ENCODE measurements at regions not wholly inside any gene's neighbourhood (a gene's known extent, or its start where the extent isn't known, plus 50 kb on each side); places are given as distances from the start of the nearest gene placed in this dataset.
"Not testable (repeated sequence)": the region's sequence is repeated elsewhere in the genome, so short reads cannot be mapped to it uniquely, and the experiment has no call there.

DNA sequence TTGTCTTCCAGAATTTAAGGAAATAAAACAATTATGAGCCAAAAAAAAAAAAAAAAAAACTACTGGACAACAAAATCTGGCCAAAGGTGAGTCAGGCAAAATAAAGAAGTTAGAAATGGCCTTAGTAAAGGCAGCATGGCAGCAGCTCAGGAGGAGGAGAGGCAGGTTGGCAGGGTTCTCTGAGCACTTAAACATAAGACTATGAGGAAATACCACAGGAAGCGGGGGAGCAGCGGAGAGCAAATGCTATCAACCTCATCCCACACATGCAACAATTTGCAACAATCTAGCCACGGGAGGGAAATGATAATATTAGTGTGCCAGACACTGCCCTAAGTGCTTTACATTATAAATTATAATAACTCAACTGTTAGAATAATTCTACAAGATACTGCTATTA, 247.3 kb upstream of the NSMCE3 start:
- Histone ChIP-seq H2AFZ (ENCODE audit: low read length) (no peak overlapping the region), H3K9ac (ENCODE audit: insufficient read depth, low read length) (no peak overlapping the region), H4K20me1 (ENCODE audit: control insufficient read depth, extremely low read depth, insufficient read depth, low read length) (no peaks in the 10 kb centered on the region), H3K4me2 (ENCODE audit: extremely low read depth, insufficient read depth, low read length) (no peak overlapping the region), H3K36me3 (ENCODE audit: control insufficient read depth, insufficient read depth, low read length) (no peaks in the 10 kb centered on the region), H3K4me3 (replicated peaks in 1 of 4; ENCODE audit: control extremely low read depth in 1 of 4, insufficient read depth in 1 of 4, low read depth in 3 of 4, low read length in 4 of 4) (no peak overlapping the region), H3K27ac (ENCODE audit: insufficient read depth, low read length) (no peak overlapping the region), H3K79me2 (ENCODE audit: control insufficient read depth, insufficient read depth, low read length) (no peaks in the 10 kb centered on the region), H3K27me3 (ENCODE audit: control insufficient read depth, insufficient read depth, low read length) (no peaks in the 10 kb centered on the region), H3K4me1 (ENCODE audit: control insufficient read depth, extremely low read depth, insufficient read depth, low read length) (no peaks in the 10 kb centered on the region), H3K9me3 (ENCODE audit: control insufficient read depth, insufficient read depth, low read depth, low read length) (no peaks in the 10 kb centered on the region)
- TF ChIP-seq, protein P1, sequence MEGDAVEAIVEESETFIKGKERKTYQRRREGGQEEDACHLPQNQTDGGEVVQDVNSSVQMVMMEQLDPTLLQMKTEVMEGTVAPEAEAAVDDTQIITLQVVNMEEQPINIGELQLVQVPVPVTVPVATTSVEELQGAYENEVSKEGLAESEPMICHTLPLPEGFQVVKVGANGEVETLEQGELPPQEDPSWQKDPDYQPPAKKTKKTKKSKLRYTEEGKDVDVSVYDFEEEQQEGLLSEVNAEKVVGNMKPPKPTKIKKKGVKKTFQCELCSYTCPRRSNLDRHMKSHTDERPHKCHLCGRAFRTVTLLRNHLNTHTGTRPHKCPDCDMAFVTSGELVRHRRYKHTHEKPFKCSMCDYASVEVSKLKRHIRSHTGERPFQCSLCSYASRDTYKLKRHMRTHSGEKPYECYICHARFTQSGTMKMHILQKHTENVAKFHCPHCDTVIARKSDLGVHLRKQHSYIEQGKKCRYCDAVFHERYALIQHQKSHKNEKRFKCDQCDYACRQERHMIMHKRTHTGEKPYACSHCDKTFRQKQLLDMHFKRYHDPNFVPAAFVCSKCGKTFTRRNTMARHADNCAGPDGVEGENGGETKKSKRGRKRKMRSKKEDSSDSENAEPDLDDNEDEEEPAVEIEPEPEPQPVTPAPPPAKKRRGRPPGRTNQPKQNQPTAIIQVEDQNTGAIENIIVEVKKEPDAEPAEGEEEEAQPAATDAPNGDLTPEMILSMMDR (conservative IDR thresholded peaks at IDR 0.05 in 1 of 2, IDR thresholded peaks at IDR 0.05 in 1 of 2; ENCODE audit: low read depth in 1 of 2, low read length in 2 of 2) = no peak
- TF ChIP-seq EZH2 (IDR thresholded peaks at IDR 0.05; ENCODE audit: low read length, missing control alignments) = no peak
- no peak for DNase-seq (ENCODE audit: low read depth in 2 of 2)

DNA sequence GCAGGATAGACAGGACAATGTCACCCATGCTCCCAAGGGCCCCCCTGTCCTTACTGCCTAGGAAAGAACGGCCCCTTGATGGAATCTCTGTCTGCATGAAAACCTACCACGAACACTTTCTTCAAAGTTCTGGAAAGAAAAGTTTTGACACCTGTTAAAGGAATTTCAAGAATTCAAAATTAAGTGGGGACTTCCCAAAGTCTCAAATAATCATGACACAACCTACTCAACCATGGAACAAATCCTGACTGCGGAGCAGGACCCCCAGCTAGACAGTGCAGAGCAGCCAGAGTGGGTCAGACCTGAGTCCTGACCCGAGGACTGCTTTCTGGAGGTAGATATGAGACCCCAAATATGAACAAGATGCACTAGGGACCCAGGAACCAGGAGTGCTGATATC, 245.3 kb upstream of the NSMCE3 start:
- Histone ChIP-seq H3K79me2 (ENCODE audit: control insufficient read depth, insufficient read depth, low read length) (no peaks in the 10 kb centered on the region), H2AFZ (ENCODE audit: low read length) (no peak overlapping the region), H3K4me2 (ENCODE audit: extremely low read depth, insufficient read depth, low read length) (no peak overlapping the region), H3K9me3 (ENCODE audit: control insufficient read depth, insufficient read depth, low read depth, low read length) (no peaks in the 10 kb centered on the region), H3K27ac (ENCODE audit: insufficient read depth, low read length) (no peak overlapping the region), H3K4me1 (ENCODE audit: control insufficient read depth, extremely low read depth, insufficient read depth, low read length) (no peaks in the 10 kb centered on the region), H3K36me3 (ENCODE audit: control insufficient read depth, insufficient read depth, low read length) (no peaks in the 10 kb centered on the region), H4K20me1 (ENCODE audit: control insufficient read depth, extremely low read depth, insufficient read depth, low read length) (no peaks in the 10 kb centered on the region), H3K4me3 (replicated peaks in 1 of 4; ENCODE audit: control extremely low read depth in 1 of 4, insufficient read depth in 1 of 4, low read depth in 3 of 4, low read length in 4 of 4) (no peak overlapping the region), H3K27me3 (ENCODE audit: control insufficient read depth, insufficient read depth, low read length) (no peaks in the 10 kb centered on the region), H3K9ac (ENCODE audit: insufficient read depth, low read length) (no peak overlapping the region)
- no peak for TF ChIP-seq EZH2 (IDR thresholded peaks at IDR 0.05; ENCODE audit: low read length, missing control alignments)
- TF ChIP-seq, protein P1 (conservative IDR thresholded peaks at IDR 0.05 in 1 of 2, IDR thresholded peaks at IDR 0.05 in 1 of 2; ENCODE audit: low read depth in 1 of 2, low read length in 2 of 2) = no peak
- DNase-seq (ENCODE audit: low read depth in 2 of 2) = no peak

DNA sequence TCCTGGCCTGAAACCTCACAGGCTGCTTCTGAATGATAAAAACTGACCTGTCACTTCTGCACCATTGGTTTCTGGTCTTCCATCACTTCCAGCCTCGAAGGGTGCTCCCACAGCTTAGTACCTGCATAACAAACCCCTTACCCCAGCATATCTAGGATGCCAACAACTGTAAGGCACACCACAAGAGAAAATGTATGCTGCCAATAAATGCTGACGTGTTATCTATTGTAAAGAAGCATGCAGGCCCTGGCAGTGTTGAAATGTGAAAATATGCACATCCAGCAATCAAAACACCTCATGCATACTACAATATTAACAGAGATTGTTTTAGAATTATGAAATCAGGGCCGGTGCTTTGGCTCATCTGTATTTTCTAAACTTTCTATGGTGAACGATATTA, 242.0 kb upstream of the NSMCE3 start:
- no peaks in the 10 kb centered on the region for H3K27me3 ChIP-seq (ENCODE audit: control insufficient read depth, insufficient read depth, low read length)
- H3K9ac ChIP-seq (ENCODE audit: insufficient read depth, low read length) = no peak overlapping the region
- DNase-seq (ENCODE audit: low read depth in 2 of 2) = no peak
- no peak overlapping the region for H2AFZ ChIP-seq (ENCODE audit: low read length)
- TF ChIP-seq EZH2 (IDR thresholded peaks at IDR 0.05; ENCODE audit: low read length, missing control alignments) = no peak
- TF ChIP-seq, protein P1 (conservative IDR thresholded peaks at IDR 0.05 in 1 of 2, IDR thresholded peaks at IDR 0.05 in 1 of 2; ENCODE audit: low read depth in 1 of 2, low read length in 2 of 2) = no peak
- no peaks in the 10 kb centered on the region for H3K36me3 ChIP-seq (ENCODE audit: control insufficient read depth, insufficient read depth, low read length)
- no peaks in the 10 kb centered on the region for H3K9me3 ChIP-seq (ENCODE audit: control insufficient read depth, insufficient read depth, low read depth, low read length)
- no peak overlapping the region for H3K4me2 ChIP-seq (ENCODE audit: extremely low read depth, insufficient read depth, low read length)
- H3K4me1 ChIP-seq (ENCODE audit: control insufficient read depth, extremely low read depth, insufficient read depth, low read length) = no peaks in the 10 kb centered on the region
- no peaks in the 10 kb centered on the region for H4K20me1 ChIP-seq (ENCODE audit: control insufficient read depth, extremely low read depth, insufficient read depth, low read length)
- H3K79me2 ChIP-seq (ENCODE audit: control insufficient read depth, insufficient read depth, low read length) = no peaks in the 10 kb centered on the region
- no peak overlapping the region for H3K4me3 ChIP-seq (replicated peaks in 1 of 4; ENCODE audit: control extremely low read depth in 1 of 4, insufficient read depth in 1 of 4, low read depth in 3 of 4, low read length in 4 of 4)
- H3K27ac ChIP-seq (ENCODE audit: insufficient read depth, low read length) = no peak overlapping the region

DNA sequence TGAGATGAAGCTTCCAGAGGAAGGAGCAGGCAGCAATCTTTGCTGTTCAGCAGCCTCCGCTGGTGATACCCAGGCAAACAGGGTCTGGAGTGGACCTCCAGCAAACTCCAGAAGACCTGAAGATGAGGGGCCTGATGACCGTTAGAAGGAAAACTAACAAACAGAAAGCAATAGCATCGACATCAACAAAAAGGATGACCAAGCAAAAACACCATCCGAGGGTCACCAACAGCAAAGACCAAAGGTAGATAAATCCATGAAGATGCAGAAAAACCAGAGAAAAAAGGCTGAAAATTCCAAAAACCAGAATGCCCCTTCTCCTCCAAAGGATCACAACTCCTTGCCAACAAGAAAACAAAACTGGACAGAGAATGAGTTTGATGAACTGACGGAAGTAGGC, 235.9 kb upstream of the NSMCE3 start:
- not testable (repeated sequence) for H3K4me1 ChIP-seq (ENCODE audit: control insufficient read depth, extremely low read depth, insufficient read depth, low read length); H2AFZ ChIP-seq (ENCODE audit: low read length); DNase-seq (ENCODE audit: low read depth in 2 of 2)

More for the DNA sequence above, 235.9 kb upstream of the NSMCE3 start:
- not testable (repeated sequence) for H3K9me3 ChIP-seq (ENCODE audit: control insufficient read depth, insufficient read depth, low read depth, low read length); H3K79me2 ChIP-seq (ENCODE audit: control insufficient read depth, insufficient read depth, low read length); H4K20me1 ChIP-seq (ENCODE audit: control insufficient read depth, extremely low read depth, insufficient read depth, low read length); H3K27me3 ChIP-seq (ENCODE audit: control insufficient read depth, insufficient read depth, low read length); H3K9ac ChIP-seq (ENCODE audit: insufficient read depth, low read length); H3K36me3 ChIP-seq (ENCODE audit: control insufficient read depth, insufficient read depth, low read length); H3K27ac ChIP-seq (ENCODE audit: insufficient read depth, low read length); H3K4me3 ChIP-seq (replicated peaks in 1 of 4; ENCODE audit: control extremely low read depth in 1 of 4, insufficient read depth in 1 of 4, low read depth in 3 of 4, low read length in 4 of 4); H3K4me2 ChIP-seq (ENCODE audit: extremely low read depth, insufficient read depth, low read length)

All from fibroblast of lung (primary cell).